ENCODE measurements at regions not wholly inside any gene's neighbourhood (a gene's known extent, or its start where the extent isn't known, plus 50 kb on each side); places are given as distances from the start of the nearest gene placed in this dataset.

- ATAC-seq (no peak), DNase-seq (ENCODE audit: low read depth, low spot score) (no peak)
- Histone ChIP-seq H4K20me1 (ENCODE audit: insufficient read depth) (no peaks in the 10 kb centered on the region), H3K79me2 (ENCODE audit: insufficient read depth, low read length) (no peaks in the 10 kb centered on the region), H3K9me3 (ENCODE audit: control insufficient read depth in 1 of 2, insufficient read depth in 1 of 2, low read depth in 1 of 2, low read length in 2 of 2) (no peaks in the 10 kb centered on the region), H3K4me2 (ENCODE audit: low read length) (no peak overlapping the region), H3K27ac (ENCODE audit: low read depth, low read length) (no peak overlapping the region), H3K4me1 (ENCODE audit: control insufficient read depth in 1 of 2, insufficient read depth in 2 of 2, low read length in 2 of 2) (peaks cover 5 to 14% of the 10 kb centered on the region in 2 experiments; a peak in 3 of 4 replicates), H2AFZ (ENCODE audit: low read depth, low read length, poor library complexity, severe bottlenecking) (no peak overlapping the region), H3K4me3 (replicated peaks in 1 of 2; ENCODE audit: low read depth in 1 of 2, low read length in 2 of 2) (no peak overlapping the region), H3K9me2 (ENCODE audit: insufficient read depth) (no peaks in the 10 kb centered on the region), H3K27me3 (ENCODE audit: insufficient read depth, low read length) (peaks cover 3% of the 10 kb centered on the region; the same call in 1 of the 2 replicates), H3K9ac (ENCODE audit: low read length) (no peak overlapping the region), H3K36me3 (ENCODE audit: control insufficient read depth in 1 of 2, insufficient read depth in 2 of 2, low read length in 2 of 2) (no peaks in the 10 kb centered on the region)
- ChIA-PET POLR2A (no interaction called here), RAD21 (ENCODE audit: low non-redundant PET in 1 of 2, low total read pairs in 2 of 2, uncharacterized antibody in 2 of 2, unreplicated experiment in 2 of 2) (no interaction called here), CTCF (no interaction called here)
- intact Hi-C loops (cut with micrococcal nuclease): no loop called here
- TF ChIP-seq MAX (IDR thresholded peaks at IDR 0.05) (no peak), SIN3A (IDR thresholded peaks at IDR 0.05; ENCODE audit: low read depth) (no peak), SRF (IDR thresholded peaks at IDR 0.05; ENCODE audit: low read depth) (no peak), ZNF274 (IDR thresholded peaks at IDR 0.05; ENCODE audit: low read depth, low read length) (no peak), RAD21 (IDR thresholded peaks at IDR 0.05; ENCODE audit: low read depth) (no peak), ZFX (IDR thresholded peaks at IDR 0.05) (no peak), SP1 (IDR thresholded peaks at IDR 0.05; ENCODE audit: low read depth) (no peak), POLR2AphosphoS5 (IDR thresholded peaks at IDR 0.05; ENCODE audit: low read depth, low read length) (no peak), FOSL1 (IDR thresholded peaks at IDR 0.05; ENCODE audit: low read depth) (no peak), TCF7L2 (IDR thresholded peaks at IDR 0.05; ENCODE audit: borderline replicate concordance, extremely low read depth, insufficient read depth, insufficient read length) (no peak), JUND (IDR thresholded peaks at IDR 0.05) (no peak), EZH2 (IDR thresholded peaks at IDR 0.05) (no peak)
- BruUV-seq (replicated peaks): no TSS peak
Observed at GRCh38 chr1:37392051-37392450, 82.3 kb upstream of the ZC3H12A start.

All from HCT116 (cell line).